ENCODE measurements at regions not wholly inside any gene's neighbourhood (a gene's known extent, or its start where the extent isn't known, plus 50 kb on each side); places are given as distances from the start of the nearest gene placed in this dataset.

- no peak for DNase-seq (ENCODE audit: low read depth in 6 of 9, low spot score in 9 of 9)
- Histone ChIP-seq H3K36me3 (ENCODE audit: control insufficient read depth in 2 of 2, insufficient read depth in 2 of 2, low read length in 1 of 2) (no peaks in the 10 kb centered on the region), H3K27ac (ENCODE audit: low read depth in 1 of 2, low read length in 1 of 2) (no peak overlapping the region), H3K4me1 (ENCODE audit: control insufficient read depth in 2 of 2, insufficient read depth in 2 of 2, low read length in 2 of 2) (no peaks in the 10 kb centered on the region), H3K4me3 (ENCODE audit: low read length in 2 of 2) (no peak overlapping the region), H3K27me3 (ENCODE audit: control insufficient read depth in 2 of 2, insufficient read depth in 1 of 2, low read length in 1 of 2) (no peaks in the 10 kb centered on the region), H3K9me3 (ENCODE audit: control insufficient read depth in 2 of 2, insufficient read depth in 1 of 2, low read length in 1 of 2) (no peaks in the 10 kb centered on the region)
- 84% methylated on average over 1 of the region's 1 CpG for WGBS
These were observed 103.3 kb downstream of the METTL4 start for GRCh38 chr18:2468051-2468450.

- Histone ChIP-seq H3K9me3 (ENCODE audit: control insufficient read depth in 2 of 2, insufficient read depth in 1 of 2, low read length in 1 of 2) (no peaks in the 10 kb centered on the region), H3K27ac (ENCODE audit: low read depth in 1 of 2, low read length in 1 of 2) (no peak overlapping the region), H3K36me3 (ENCODE audit: control insufficient read depth in 2 of 2, insufficient read depth in 2 of 2, low read length in 1 of 2) (no peaks in the 10 kb centered on the region), H3K27me3 (ENCODE audit: control insufficient read depth in 2 of 2, insufficient read depth in 1 of 2, low read length in 1 of 2) (no peaks in the 10 kb centered on the region), H3K4me3 (ENCODE audit: low read length in 2 of 2) (no peak overlapping the region), H3K4me1 (ENCODE audit: control insufficient read depth in 2 of 2, insufficient read depth in 2 of 2, low read length in 2 of 2) (no peaks in the 10 kb centered on the region)
- no peak for DNase-seq (ENCODE audit: low read depth in 6 of 9, low spot score in 9 of 9)
- WGBS: 94% methylated on average over 2 of the region's 2 CpGs
These were observed 99.8 kb downstream of the METTL4 start for GRCh38 chr18:2471523-2471922.

GRCh38 chr18:2478662-2479061 is 92.6 kb downstream of the METTL4 start:
- Histone ChIP-seq H3K27me3 (ENCODE audit: control insufficient read depth in 2 of 2, insufficient read depth in 1 of 2, low read length in 1 of 2) (no peaks in the 10 kb centered on the region), H3K4me3 (ENCODE audit: low read length in 2 of 2) (no peak overlapping the region), H3K27ac (ENCODE audit: low read depth in 1 of 2, low read length in 1 of 2) (no peak overlapping the region), H3K9me3 (ENCODE audit: control insufficient read depth in 2 of 2, insufficient read depth in 1 of 2, low read length in 1 of 2) (no peaks in the 10 kb centered on the region), H3K4me1 (ENCODE audit: control insufficient read depth in 2 of 2, insufficient read depth in 2 of 2, low read length in 2 of 2) (no peaks in the 10 kb centered on the region), H3K36me3 (ENCODE audit: control insufficient read depth in 2 of 2, insufficient read depth in 2 of 2, low read length in 1 of 2) (no peaks in the 10 kb centered on the region)
- no peak for DNase-seq (ENCODE audit: low read depth in 6 of 9, low spot score in 9 of 9)
- WGBS: 82% methylated on average over 1 of the region's 1 CpG

GRCh38 chr18:2480536-2480935 is 90.8 kb downstream of the METTL4 start:
- 94% methylated on average over 2 of the region's 2 CpGs for WGBS
- no peaks in the 10 kb centered on the region for H3K9me3 ChIP-seq (ENCODE audit: control insufficient read depth in 2 of 2, insufficient read depth in 1 of 2, low read length in 1 of 2)
- H3K4me3 ChIP-seq (ENCODE audit: low read length in 2 of 2): no peak overlapping the region
- no peak for DNase-seq (ENCODE audit: low read depth in 6 of 9, low spot score in 9 of 9)
- no peaks in the 10 kb centered on the region for H3K27me3 ChIP-seq (ENCODE audit: control insufficient read depth in 2 of 2, insufficient read depth in 1 of 2, low read length in 1 of 2)
- H3K27ac ChIP-seq (ENCODE audit: low read depth in 1 of 2, low read length in 1 of 2): no peak overlapping the region
- no peaks in the 10 kb centered on the region for H3K4me1 ChIP-seq (ENCODE audit: control insufficient read depth in 2 of 2, insufficient read depth in 2 of 2, low read length in 2 of 2)
- H3K36me3 ChIP-seq (ENCODE audit: control insufficient read depth in 2 of 2, insufficient read depth in 2 of 2, low read length in 1 of 2): no peaks in the 10 kb centered on the region

- no peak overlapping the region for H3K27ac ChIP-seq (ENCODE audit: low read depth in 1 of 2, low read length in 1 of 2)
- no peaks in the 10 kb centered on the region for H3K36me3 ChIP-seq (ENCODE audit: control insufficient read depth in 2 of 2, insufficient read depth in 2 of 2, low read length in 1 of 2)
- no peak for DNase-seq (ENCODE audit: low read depth in 6 of 9, low spot score in 9 of 9)
- H3K4me1 ChIP-seq (ENCODE audit: control insufficient read depth in 2 of 2, insufficient read depth in 2 of 2, low read length in 2 of 2): no peaks in the 10 kb centered on the region
- no peaks in the 10 kb centered on the region for H3K9me3 ChIP-seq (ENCODE audit: control insufficient read depth in 2 of 2, insufficient read depth in 1 of 2, low read length in 1 of 2)
- no peak overlapping the region for H3K4me3 ChIP-seq (ENCODE audit: low read length in 2 of 2)
- WGBS: 96% methylated on average over 2 of the region's 2 CpGs
- no peaks in the 10 kb centered on the region for H3K27me3 ChIP-seq (ENCODE audit: control insufficient read depth in 2 of 2, insufficient read depth in 1 of 2, low read length in 1 of 2)
These were observed 88.4 kb downstream of the METTL4 start for GRCh38 chr18:2482706-2483475.

GRCh38 chr18:2485983-2486382 is 85.3 kb downstream of the METTL4 start:
- Histone ChIP-seq H3K36me3 (ENCODE audit: control insufficient read depth in 2 of 2, insufficient read depth in 2 of 2, low read length in 1 of 2) (no peaks in the 10 kb centered on the region), H3K9me3 (ENCODE audit: control insufficient read depth in 2 of 2, insufficient read depth in 1 of 2, low read length in 1 of 2) (no peaks in the 10 kb centered on the region), H3K27ac (ENCODE audit: low read depth in 1 of 2, low read length in 1 of 2) (no peak overlapping the region), H3K4me3 (ENCODE audit: low read length in 2 of 2) (no peak overlapping the region), H3K4me1 (ENCODE audit: control insufficient read depth in 2 of 2, insufficient read depth in 2 of 2, low read length in 2 of 2) (no peaks in the 10 kb centered on the region), H3K27me3 (ENCODE audit: control insufficient read depth in 2 of 2, insufficient read depth in 1 of 2, low read length in 1 of 2) (no peaks in the 10 kb centered on the region)
- no peak for DNase-seq (ENCODE audit: low read depth in 6 of 9, low spot score in 9 of 9)
- WGBS: 93% methylated on average over 1 of the region's 1 CpG

- no peak for DNase-seq (ENCODE audit: low read depth in 6 of 9, low spot score in 9 of 9)
- Histone ChIP-seq H3K27ac (ENCODE audit: low read depth in 1 of 2, low read length in 1 of 2) (no peak overlapping the region), H3K27me3 (ENCODE audit: control insufficient read depth in 2 of 2, insufficient read depth in 1 of 2, low read length in 1 of 2) (no peaks in the 10 kb centered on the region), H3K36me3 (ENCODE audit: control insufficient read depth in 2 of 2, insufficient read depth in 2 of 2, low read length in 1 of 2) (no peaks in the 10 kb centered on the region), H3K4me3 (ENCODE audit: low read length in 2 of 2) (no peak overlapping the region), H3K9me3 (ENCODE audit: control insufficient read depth in 2 of 2, insufficient read depth in 1 of 2, low read length in 1 of 2) (no peaks in the 10 kb centered on the region), H3K4me1 (ENCODE audit: control insufficient read depth in 2 of 2, insufficient read depth in 2 of 2, low read length in 2 of 2) (no peaks in the 10 kb centered on the region)
- WGBS: 48% methylated on average over 4 of the region's 4 CpGs
These were observed 84.9 kb downstream of the METTL4 start for GRCh38 chr18:2486426-2486825.
